ENCODE measurements at regions not wholly inside any gene's neighbourhood (a gene's known extent, or its start where the extent isn't known, plus 50 kb on each side); places are given as distances from the start of the nearest gene placed in this dataset.
"Not testable (repeated sequence)": the region's sequence is repeated elsewhere in the genome, so short reads cannot be mapped to it uniquely, and the experiment has no call there.

DNA sequence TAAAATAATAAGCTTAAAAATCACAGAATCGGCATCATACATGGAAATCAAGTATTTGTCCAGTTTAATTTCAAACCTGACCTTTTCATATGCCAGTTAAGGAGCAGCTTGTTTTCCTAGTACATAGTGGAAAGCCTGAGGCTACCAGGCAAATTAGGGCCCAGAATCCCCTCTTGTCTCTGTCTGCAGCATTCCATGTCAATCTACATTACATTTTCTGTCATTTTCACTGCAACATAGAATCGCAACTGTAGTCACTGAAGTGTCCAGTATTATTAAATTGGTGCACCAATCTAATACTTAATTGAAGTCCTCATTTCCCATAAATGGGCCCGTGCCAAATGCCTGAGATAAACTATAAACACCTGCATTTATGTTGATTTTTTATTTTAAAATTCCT, 1352.2 kb upstream of the ACO1 start:
- TF ChIP-seq, protein P1, sequence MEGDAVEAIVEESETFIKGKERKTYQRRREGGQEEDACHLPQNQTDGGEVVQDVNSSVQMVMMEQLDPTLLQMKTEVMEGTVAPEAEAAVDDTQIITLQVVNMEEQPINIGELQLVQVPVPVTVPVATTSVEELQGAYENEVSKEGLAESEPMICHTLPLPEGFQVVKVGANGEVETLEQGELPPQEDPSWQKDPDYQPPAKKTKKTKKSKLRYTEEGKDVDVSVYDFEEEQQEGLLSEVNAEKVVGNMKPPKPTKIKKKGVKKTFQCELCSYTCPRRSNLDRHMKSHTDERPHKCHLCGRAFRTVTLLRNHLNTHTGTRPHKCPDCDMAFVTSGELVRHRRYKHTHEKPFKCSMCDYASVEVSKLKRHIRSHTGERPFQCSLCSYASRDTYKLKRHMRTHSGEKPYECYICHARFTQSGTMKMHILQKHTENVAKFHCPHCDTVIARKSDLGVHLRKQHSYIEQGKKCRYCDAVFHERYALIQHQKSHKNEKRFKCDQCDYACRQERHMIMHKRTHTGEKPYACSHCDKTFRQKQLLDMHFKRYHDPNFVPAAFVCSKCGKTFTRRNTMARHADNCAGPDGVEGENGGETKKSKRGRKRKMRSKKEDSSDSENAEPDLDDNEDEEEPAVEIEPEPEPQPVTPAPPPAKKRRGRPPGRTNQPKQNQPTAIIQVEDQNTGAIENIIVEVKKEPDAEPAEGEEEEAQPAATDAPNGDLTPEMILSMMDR (IDR thresholded peaks at IDR 0.05): no peak
- no peak overlapping the region for H3K27ac ChIP-seq
- no peak overlapping the region for H3K4me3 ChIP-seq
- no peak for ATAC-seq
- H3K4me1 ChIP-seq: no peaks in the 10 kb centered on the region
- intact Hi-C loops (cut with DNase I): no loop called here
- DNase-seq: no peak
- H3K36me3 ChIP-seq: no peaks in the 10 kb centered on the region
- no peaks in the 10 kb centered on the region for H3K27me3 ChIP-seq
- 86 to 90% methylated on average over 3 of the region's 3 CpGs for WGBS, 2 donors
- no peaks in the 10 kb centered on the region for H3K9me3 ChIP-seq

DNA sequence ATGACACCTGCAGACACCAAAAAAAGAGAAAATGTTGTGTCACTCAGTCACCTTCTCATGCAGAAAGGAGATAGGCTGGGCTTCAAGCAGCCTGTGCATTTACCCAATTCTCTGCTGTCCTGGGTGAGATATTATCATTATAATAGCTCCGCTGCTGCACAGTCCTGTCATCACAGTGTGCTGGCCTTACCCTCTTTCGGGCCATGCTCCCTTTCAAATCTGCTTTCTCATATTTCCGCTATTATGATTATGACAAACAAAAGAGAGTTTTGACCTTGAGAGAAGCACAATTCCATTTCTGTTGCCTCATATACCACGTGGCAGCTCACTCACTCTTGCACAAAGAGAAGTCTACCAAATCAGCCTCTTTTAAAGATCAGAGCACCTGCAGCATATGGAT, 1350.1 kb upstream of the ACO1 start:
- DNase-seq (no peak), ATAC-seq (no peak)
- Histone ChIP-seq H3K27ac (no peak overlapping the region), H3K4me3 (no peak overlapping the region), H3K27me3 (no peaks in the 10 kb centered on the region), H3K4me1 (no peaks in the 10 kb centered on the region), H3K9me3 (no peaks in the 10 kb centered on the region), H3K36me3 (no peaks in the 10 kb centered on the region)
- intact Hi-C loops (cut with DNase I): no loop called here
- WGBS, 2 donors: 33 to 45% methylated on average over 4 of the region's 4 CpGs
- TF ChIP-seq, protein P1 (IDR thresholded peaks at IDR 0.05): no peak

DNA sequence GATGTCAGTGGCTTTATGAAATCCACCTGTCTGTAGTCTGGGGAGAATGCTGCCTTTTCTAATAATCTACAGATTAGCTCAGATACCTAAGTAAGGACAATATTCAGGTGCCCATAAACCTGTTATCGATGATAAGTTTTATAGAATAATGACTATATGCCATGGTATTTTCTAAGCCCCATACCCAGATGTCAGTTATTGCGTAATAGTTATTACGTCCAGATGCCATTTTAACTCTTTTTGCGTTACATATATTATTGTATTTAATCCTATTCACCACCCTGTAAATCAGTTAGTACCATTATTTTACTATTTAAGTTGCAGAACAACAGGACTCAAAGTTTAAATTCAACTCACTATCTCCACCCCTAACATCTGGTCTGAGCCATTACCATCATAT, 1343.9 kb upstream of the ACO1 start:
- Histone ChIP-seq H3K27me3 (no peaks in the 10 kb centered on the region), H3K36me3 (no peaks in the 10 kb centered on the region), H3K9me3 (peaks cover 0 to 6% (median 0%) of the 10 kb centered on the region in 11 donors), H3K4me1 (no peaks in the 10 kb centered on the region), H3K27ac (no peak overlapping the region), H3K4me3 (no peak overlapping the region)
- no peak for ATAC-seq
- no peak for DNase-seq
- intact Hi-C loops (cut with DNase I): no loop called here
- 91 to 94% methylated on average over 4 of the region's 4 CpGs for WGBS, 2 donors
- TF ChIP-seq, protein P1 (IDR thresholded peaks at IDR 0.05): no peak

DNA sequence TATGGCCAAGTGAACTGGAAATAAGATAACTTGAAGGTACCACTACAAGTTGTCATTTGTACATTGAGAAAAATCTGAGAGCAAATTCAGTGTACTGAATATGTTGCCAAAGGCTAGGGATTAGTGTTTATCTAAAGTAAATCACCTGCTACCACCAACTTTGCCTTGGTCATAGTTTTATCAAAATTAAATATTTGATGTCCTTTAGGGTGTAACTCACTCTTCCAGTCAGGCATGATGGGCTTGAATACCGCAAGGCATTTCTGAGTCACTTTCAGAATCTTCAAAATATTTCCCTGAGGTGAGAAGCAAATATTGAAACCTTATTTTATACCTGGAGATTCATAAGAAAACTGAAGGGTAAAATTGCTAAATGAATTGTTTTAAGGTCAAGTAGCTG, 1338.6 kb upstream of the ACO1 start:
- TF ChIP-seq, protein P1 (IDR thresholded peaks at IDR 0.05): no peak
- WGBS, 2 donors: 91 to 93% methylated on average over 1 of the region's 1 CpG
- H3K9me3 ChIP-seq: peaks cover 0 to 6% (median 0%) of the 10 kb centered on the region in 11 donors
- H3K4me1 ChIP-seq: no peaks in the 10 kb centered on the region
- H3K27ac ChIP-seq: no peak overlapping the region
- no peaks in the 10 kb centered on the region for H3K36me3 ChIP-seq
- no peaks in the 10 kb centered on the region for H3K27me3 ChIP-seq
- no peak overlapping the region for H3K4me3 ChIP-seq
- no peak for ATAC-seq
- intact Hi-C loops (cut with DNase I): no loop called here
- DNase-seq: no peak

DNA sequence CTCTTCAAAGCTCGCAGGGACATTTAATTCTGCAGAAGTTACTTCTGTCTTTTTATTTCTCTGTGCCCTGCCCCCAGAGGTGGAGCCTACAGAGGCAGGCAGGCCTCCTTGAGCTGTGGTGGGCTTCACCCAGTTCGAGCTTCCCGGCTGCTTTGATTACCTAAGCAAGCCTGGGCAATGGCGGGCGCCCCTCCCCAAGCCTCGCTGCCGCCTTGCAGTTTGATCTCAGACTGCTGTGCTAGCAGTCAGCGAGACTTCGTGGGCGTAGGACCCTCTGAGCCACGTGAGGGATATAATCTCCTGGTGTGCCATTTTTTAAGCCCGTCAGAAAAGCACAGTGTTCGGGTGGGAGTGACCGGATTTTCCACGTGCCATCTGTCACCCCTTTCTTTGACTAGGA, 1322.9 kb upstream of the ACO1 start:
- H3K36me3 ChIP-seq; H3K27me3 ChIP-seq; DNase-seq; H3K4me1 ChIP-seq; intact Hi-C loops (cut with DNase I); ATAC-seq; H3K27ac ChIP-seq; H3K4me3 ChIP-seq: not testable (repeated sequence)
- 79 to 85% methylated on average over 15 of the region's 15 CpGs for WGBS, 2 donors
- H3K9me3 ChIP-seq: peaks cover 0 to 12% (median 0%) of the 10 kb centered on the region in 11 donors
